Thoracic aorta (tissue), 2 donors: ENCODE measurements at regions not wholly inside any gene's neighbourhood (a gene's known extent, or its start where the extent isn't known, plus 50 kb on each side); places are given as distances from the start of the nearest gene placed in this dataset.

ENCODE experiments used
- ATAC-seq: fragments of 150-250 bp; one replicate; pipeline ENCODE4 v1.8.0; 2017; ENCODE audit warnings: low read depth; ENCODE audit not compliant: insufficient number of reproducible peaks, low FRiP score
- DNase-seq: peaks from one replicate; pipeline ENCODE4 v3.0.0-alpha.2; 2020; ENCODE audit warnings: low spot score
- H3K27ac ChIP-seq, 2 donors: fragments of 200-600 bp; sonication (generic); 1 replicate in 1 of 2; 2 replicates in 1 of 2; pipeline ENCODE4 v1.5.1; 2016; ENCODE audit warnings: mild to moderate bottlenecking in 2 of 2, moderate library complexity in 2 of 2
- H3K27me3 ChIP-seq: fragments of 200-600 bp; sonication (generic); replicated peaks from 2 replicates; pipeline ENCODE4 v1.6.0; 2016; ENCODE audit warnings: mild to moderate bottlenecking; ENCODE audit not compliant: insufficient read depth
- H3K36me3 ChIP-seq: fragments of 200-600 bp; sonication (generic); one replicate; pipeline ENCODE4 v1.5.1; 2016
- H3K4me1 ChIP-seq, 2 donors: fragments of 200-600 bp; sonication (generic); 1 replicate in 1 of 2; 2 replicates in 1 of 2; pipeline versions ENCODE4 v1.5.1 to v1.6.0; 2016; ENCODE audit warnings: low read depth in 2 of 2, mild to moderate bottlenecking in 1 of 2; ENCODE audit not compliant: control insufficient read depth in 1 of 2
- H3K4me3 ChIP-seq: fragments of 200-600 bp; sonication (generic); 2 replicates; pipeline ENCODE4 v1.5.1; 2016; ENCODE audit warnings: mild to moderate bottlenecking
- H3K9me3 ChIP-seq: fragments of 200-600 bp; sonication (generic); 2 replicates; pipeline ENCODE4 v1.5.1; 2016
- CTCF ChIP-seq: fragments of 200-600 bp; sonication (generic); IDR thresholded peaks from one replicate; pipeline ENCODE4 v1.5.1; 2019; ENCODE audit warnings: antibody characterized with exemption

- H3K36me3 ChIP-seq: no peaks in the 10 kb centered on the region
- H3K9me3 ChIP-seq: no peaks in the 10 kb centered on the region
- no peak for ATAC-seq
- no peak for DNase-seq
- H3K27ac ChIP-seq: no peak overlapping the region
- H3K27me3 ChIP-seq: no peaks in the 10 kb centered on the region
- H3K4me1 ChIP-seq: peaks cover 2 to 12% of the 10 kb centered on the region in 2 donors
- H3K4me3 ChIP-seq: no peak overlapping the region
- TF ChIP-seq CTCF: no peak
Measured at GRCh38 chr12:42677461-42677860, 87.9 kb upstream of the PRICKLE1 start.

GRCh38 chr12:42673535-42673934 is 84.0 kb upstream of the PRICKLE1 start:
- Histone ChIP-seq H3K9me3 (no peaks in the 10 kb centered on the region), H3K36me3 (no peaks in the 10 kb centered on the region), H3K27me3 (no peaks in the 10 kb centered on the region), H3K27ac (no peak overlapping the region), H3K4me3 (no peak overlapping the region), H3K4me1 (no peaks in the 10 kb centered on the region)
- DNase-seq (no peak), ATAC-seq (no peak)
- no peak for TF ChIP-seq CTCF

- no peak for ATAC-seq
- Histone ChIP-seq H3K27ac (no peak overlapping the region), H3K36me3 (no peaks in the 10 kb centered on the region), H3K9me3 (no peaks in the 10 kb centered on the region), H3K4me3 (no peak overlapping the region), H3K27me3 (no peaks in the 10 kb centered on the region), H3K4me1 (no peaks in the 10 kb centered on the region)
- no peak for DNase-seq
- TF ChIP-seq CTCF: no peak
Measured at GRCh38 chr12:42670719-42671118, 81.2 kb upstream of the PRICKLE1 start.

- Histone ChIP-seq H3K4me3 (no peak overlapping the region), H3K9me3 (no peaks in the 10 kb centered on the region), H3K27ac (no peak overlapping the region), H3K4me1 (no peaks in the 10 kb centered on the region), H3K27me3 (no peaks in the 10 kb centered on the region), H3K36me3 (no peaks in the 10 kb centered on the region)
- ATAC-seq (no peak), DNase-seq (no peak)
- TF ChIP-seq CTCF: no peak
Measured at GRCh38 chr12:42669553-42669952, 80.0 kb upstream of the PRICKLE1 start.

GRCh38 chr12:42666671-42667243 is 77.2 kb upstream of the PRICKLE1 start:
- ATAC-seq: no peak
- TF ChIP-seq CTCF: no peak
- no peak for DNase-seq

More at GRCh38 chr12:42666671-42667243, 77.2 kb upstream of the PRICKLE1 start:
- H3K4me3 ChIP-seq: no peak overlapping the region
- H3K27ac ChIP-seq: no peak overlapping the region
- H3K9me3 ChIP-seq: no peaks in the 10 kb centered on the region
- H3K4me1 ChIP-seq: no peaks in the 10 kb centered on the region
- H3K27me3 ChIP-seq: no peaks in the 10 kb centered on the region
- H3K36me3 ChIP-seq: no peaks in the 10 kb centered on the region
